Vagina (tissue), 2 donors: ENCODE measurements at regions not wholly inside any gene's neighbourhood (a gene's known extent, or its start where the extent isn't known, plus 50 kb on each side); places are given as distances from the start of the nearest gene placed in this dataset.

Experiments
- DNase-seq, 2 donors: peaks; one replicate each; pipeline ENCODE4 v3.0.0-alpha.2; 2017; ENCODE audit errors: extremely low spot score in 2 of 2
- H3K27ac ChIP-seq: fragments of 200-600 bp; sonication (generic); one replicate; pipeline ENCODE4 v1.5.1; 2019
- H3K27me3 ChIP-seq: fragments of 200-600 bp; sonication (generic); one replicate; pipeline ENCODE4 v1.5.1; 2019
- H3K36me3 ChIP-seq, 2 donors: fragments of 200-600 bp; sonication (generic); one replicate each; pipeline ENCODE4 v1.5.1; 2017 to 2019
- H3K4me1 ChIP-seq: fragments of 200-600 bp; sonication (generic); one replicate; pipeline ENCODE4 v1.5.1; 2019
- H3K4me3 ChIP-seq, 2 donors: fragments of 200-600 bp; sonication (generic); 1 replicate in 1 of 2; 2 replicates in 1 of 2; pipeline ENCODE4 v1.5.1; 2016 to 2019
- H3K9me3 ChIP-seq: fragments of 200-600 bp; sonication (generic); one replicate; pipeline ENCODE4 v1.5.1; 2019
- CTCF ChIP-seq, 3 experiments: fragments of 450-650 bp in 2 of 3; fragments of 200-600 bp in 1 of 3; sonication (generic) in 1 of 3; IDR thresholded peaks; one replicate each; pipeline ENCODE4 v1.5.1; 2017 to 2019; ENCODE audit warnings: antibody characterized with exemption in 3 of 3, mild to moderate bottlenecking in 2 of 3, moderate library complexity in 2 of 3
- POLR2A ChIP-seq, 2 donors: fragments of 450-650 bp; IDR thresholded peaks; one replicate each; pipeline ENCODE4 v1.6.1; 2017; ENCODE audit warnings: antibody characterized with exemption in 2 of 2, mild to moderate bottlenecking in 2 of 2, moderate library complexity in 2 of 2
- POLR2AphosphoS5 ChIP-seq, 2 donors: sonication (generic); formaldehyde crosslinking; IDR thresholded peaks; one replicate each; pipeline ENCODE4 v1.9.0; 2017; ENCODE audit warnings: antibody characterized with exemption in 2 of 2, mild to moderate bottlenecking in 2 of 2, low read depth in 1 of 2; ENCODE audit not compliant: insufficient read depth in 1 of 2
- intact Hi-C: fragments of 100-400 bp; cut with DNase I; formaldehyde crosslinking; loops from one replicate; pipeline ENCODE4 v1.15.1; 2023

DNA sequence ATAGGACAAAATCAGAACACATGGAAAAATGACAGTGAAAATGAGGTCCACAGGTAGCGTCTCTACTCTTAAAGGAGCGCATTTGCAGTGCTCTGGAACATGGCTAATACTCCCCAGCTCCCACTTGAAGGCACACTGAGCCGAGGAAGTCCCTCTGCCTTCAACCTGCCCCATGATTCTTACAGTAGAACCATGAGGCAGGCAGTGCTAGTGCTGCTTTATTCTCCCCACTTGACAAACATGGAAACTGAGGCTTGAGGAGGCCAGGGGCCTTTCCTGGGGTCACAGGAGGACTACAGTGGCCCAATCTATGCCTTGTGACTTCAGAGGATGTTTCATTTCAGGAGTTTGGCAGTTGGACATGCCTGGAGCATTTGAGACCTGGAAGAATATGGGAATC lies 244.1 kb upstream of the MAF start:
- H3K27me3 ChIP-seq = no peaks in the 10 kb centered on the region
- TF ChIP-seq POLR2AphosphoS5 (IDR thresholded peaks at IDR 0.05; ENCODE audit: insufficient read depth in 1 of 2, low read depth in 1 of 2) (no peak), CTCF (IDR thresholded peaks at IDR 0.05) (no peak), POLR2A (IDR thresholded peaks at IDR 0.05) (no peak)

DNA sequence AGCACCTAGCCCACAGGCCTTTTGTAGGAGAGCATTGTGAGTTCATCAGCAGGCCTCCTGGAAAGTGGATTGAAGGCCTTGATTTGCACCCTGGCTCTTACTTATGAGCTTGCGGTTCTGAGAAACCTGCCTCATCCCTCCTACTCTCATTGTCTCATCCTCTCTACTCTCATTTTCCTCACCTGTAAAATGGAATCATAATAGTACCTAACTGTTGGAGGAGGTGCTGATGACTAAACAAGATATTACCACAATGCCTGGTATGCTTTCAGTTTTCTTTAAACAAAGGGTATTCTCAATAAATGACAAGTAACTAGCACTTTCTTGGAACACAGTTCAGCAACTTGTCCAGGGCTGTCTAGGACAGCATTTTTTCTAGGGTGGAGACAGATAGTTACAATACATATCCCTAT lies 243.1 kb upstream of the MAF start:
- H3K27ac ChIP-seq = no peak overlapping the region
- TF ChIP-seq POLR2AphosphoS5 (IDR thresholded peaks at IDR 0.05; ENCODE audit: insufficient read depth in 1 of 2, low read depth in 1 of 2) (peak in 1 of 2 donors; percentile 76), POLR2A (IDR thresholded peaks at IDR 0.05) (no peak)
- intact Hi-C loops = no loop called here
- no peaks in the 10 kb centered on the region for H3K9me3 ChIP-seq
- H3K4me1 ChIP-seq = peaks cover 41% of the 10 kb centered on the region
- no peak overlapping the region for H3K4me3 ChIP-seq
- no peak for DNase-seq
- no peaks in the 10 kb centered on the region for H3K27me3 ChIP-seq
- H3K36me3 ChIP-seq = no peaks in the 10 kb centered on the region

More for the DNA sequence above, 244.1 kb upstream of the MAF start:
- Histone ChIP-seq H3K4me3 (no peak overlapping the region), H3K27ac (no peak overlapping the region), H3K9me3 (no peaks in the 10 kb centered on the region), H3K4me1 (peaks cover 41% of the 10 kb centered on the region), H3K36me3 (no peaks in the 10 kb centered on the region)
- no peak for DNase-seq
- intact Hi-C loops = no loop called here

GRCh38 chr16:79843145-79843544 lies 242.6 kb upstream of the MAF start:
- H3K9me3 ChIP-seq = no peaks in the 10 kb centered on the region
- no peak overlapping the region for H3K27ac ChIP-seq
- intact Hi-C loops = no loop called here
- no peak for DNase-seq
- TF ChIP-seq POLR2A (IDR thresholded peaks at IDR 0.05) = no peak
- no peak for TF ChIP-seq CTCF (IDR thresholded peaks at IDR 0.05)
- no peak for TF ChIP-seq POLR2AphosphoS5 (IDR thresholded peaks at IDR 0.05; ENCODE audit: insufficient read depth in 1 of 2, low read depth in 1 of 2)
- peaks cover 41% of the 10 kb centered on the region for H3K4me1 ChIP-seq
- no peaks in the 10 kb centered on the region for H3K27me3 ChIP-seq
- no peak overlapping the region for H3K4me3 ChIP-seq
- no peaks in the 10 kb centered on the region for H3K36me3 ChIP-seq

DNA sequence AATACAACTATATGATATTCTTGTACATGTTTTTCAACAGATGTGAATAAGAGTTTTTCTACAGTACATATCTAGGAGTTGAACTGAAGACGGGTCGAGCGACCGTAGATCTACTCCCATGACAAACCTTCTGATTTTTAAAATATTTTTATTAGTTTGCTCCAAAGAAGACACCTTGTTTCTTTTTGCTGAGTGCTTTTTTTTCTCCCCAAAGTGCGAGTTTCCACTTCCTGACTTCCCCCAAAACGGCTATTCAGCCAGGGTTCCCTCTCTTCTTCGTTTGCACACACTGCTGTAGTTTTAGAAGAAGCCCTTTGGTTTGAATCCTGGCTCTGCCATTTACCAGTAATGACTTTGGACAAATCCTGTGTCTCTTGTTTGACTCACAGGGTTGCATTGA lies 241.7 kb upstream of the MAF start:
- H3K4me3 ChIP-seq = no peak overlapping the region
- no peak for DNase-seq
- no peak for TF ChIP-seq POLR2A (IDR thresholded peaks at IDR 0.05)
- no peak for TF ChIP-seq CTCF (IDR thresholded peaks at IDR 0.05)
- TF ChIP-seq POLR2AphosphoS5 (IDR thresholded peaks at IDR 0.05; ENCODE audit: insufficient read depth in 1 of 2, low read depth in 1 of 2) = no peak
- H3K9me3 ChIP-seq = no peaks in the 10 kb centered on the region
- H3K27me3 ChIP-seq = no peaks in the 10 kb centered on the region
- no peaks in the 10 kb centered on the region for H3K36me3 ChIP-seq
- intact Hi-C loops = no loop called here
- peaks cover 41% of the 10 kb centered on the region for H3K4me1 ChIP-seq
- no peak overlapping the region for H3K27ac ChIP-seq

DNA sequence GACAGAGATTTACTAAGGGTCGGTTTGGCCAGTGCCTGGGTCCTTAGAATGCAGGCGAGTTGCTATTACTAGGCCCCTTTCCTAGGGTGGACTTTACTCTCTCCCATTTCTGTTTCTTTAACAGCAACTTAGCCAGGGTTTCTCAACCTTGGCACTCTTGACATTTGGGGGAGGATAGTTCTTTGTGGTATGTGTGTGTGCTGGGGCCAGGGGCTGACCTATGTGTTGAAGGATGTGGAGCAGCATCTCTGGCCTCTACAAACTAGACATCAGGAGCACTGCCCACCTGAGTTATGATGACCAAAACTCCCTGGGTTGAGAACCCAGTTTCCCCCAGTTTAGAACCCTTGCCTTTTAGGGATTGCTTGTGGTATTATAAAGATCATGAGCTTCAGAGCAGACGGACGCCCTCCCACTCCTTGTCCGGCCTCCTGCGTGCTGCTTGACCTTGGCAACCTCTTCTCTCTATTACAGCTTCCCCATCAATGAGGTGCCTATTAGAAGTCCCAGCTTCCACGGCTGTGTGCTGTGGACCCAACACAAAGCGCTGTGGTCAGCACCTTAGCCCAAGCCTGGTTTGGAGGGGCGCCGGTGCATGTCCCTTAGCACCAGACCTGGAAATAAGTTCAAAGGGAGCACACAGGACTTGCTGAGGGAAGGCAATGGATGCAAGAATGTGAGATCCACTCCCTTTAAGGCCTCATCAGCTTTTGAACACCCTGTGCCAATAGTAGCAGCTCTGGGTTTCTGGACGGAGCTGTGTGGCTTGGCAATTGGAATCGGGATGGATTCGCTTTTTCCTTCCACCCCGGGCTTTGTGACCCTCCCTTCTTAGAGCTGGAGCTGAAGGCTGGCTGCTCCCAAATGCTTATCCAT lies 239.2 kb upstream of the MAF start:
- Histone ChIP-seq H3K4me3 (no peak overlapping the region), H3K9me3 (no peaks in the 10 kb centered on the region), H3K4me1 (peaks cover 42% of the 10 kb centered on the region), H3K36me3 (no peaks in the 10 kb centered on the region), H3K27me3 (no peaks in the 10 kb centered on the region), H3K27ac (peak overlapping the region; percentile 58)
- peak in 1 of 2 donors; percentile 42 for TF ChIP-seq POLR2AphosphoS5 (IDR thresholded peaks at IDR 0.05; ENCODE audit: insufficient read depth in 1 of 2, low read depth in 1 of 2)
- TF ChIP-seq CTCF (IDR thresholded peaks at IDR 0.05) = no peak
- no peak for DNase-seq
- intact Hi-C loops = no loop called here
